SU-DHL-6 (cell line): ENCODE measurements at regions not wholly inside any gene's neighbourhood (a gene's known extent, or its start where the extent isn't known, plus 50 kb on each side); places are given as distances from the start of the nearest gene placed in this dataset.

Experiments
- CTCF ChIP-seq: fragments of 200-600 bp; sonication (generic); IDR thresholded peaks from one replicate; pipeline ENCODE4 v1.5.1; 2017; ENCODE audit warnings: antibody characterized with exemption, mild to moderate bottlenecking, low read length, moderate library complexity; ENCODE audit not compliant: insufficient read depth, poor library complexity, severe bottlenecking
- EZH2phosphoT487 ChIP-seq: fragments of 200-600 bp; sonication (generic), shearing (Covaris generic); conservative IDR thresholded peaks from 2 replicates; pipeline ENCODE4 v1.6.1; 2018; ENCODE audit warnings: mild to moderate bottlenecking, antibody characterized with exemption, low read length, moderate library complexity, mixed read lengths

GRCh38 chr4:179698321-179698720, 2256.1 kb upstream of the AGA start:
- TF ChIP-seq CTCF = no peak
- TF ChIP-seq EZH2phosphoT487 = no peak
